NCI-H2107 (cell line): ENCODE measurements at regions not wholly inside any gene's neighbourhood (a gene's known extent, or its start where the extent isn't known, plus 50 kb on each side); places are given as distances from the start of the nearest gene placed in this dataset.
"Not testable (repeated sequence)": the region's sequence is repeated elsewhere in the genome, so short reads cannot be mapped to it uniquely, and the experiment has no call there.

Source experiments
- DNase-seq: peaks from one replicate; lab custom pipeline; 2025; lab: John Stamatoyannopoulos, UW

DNA sequence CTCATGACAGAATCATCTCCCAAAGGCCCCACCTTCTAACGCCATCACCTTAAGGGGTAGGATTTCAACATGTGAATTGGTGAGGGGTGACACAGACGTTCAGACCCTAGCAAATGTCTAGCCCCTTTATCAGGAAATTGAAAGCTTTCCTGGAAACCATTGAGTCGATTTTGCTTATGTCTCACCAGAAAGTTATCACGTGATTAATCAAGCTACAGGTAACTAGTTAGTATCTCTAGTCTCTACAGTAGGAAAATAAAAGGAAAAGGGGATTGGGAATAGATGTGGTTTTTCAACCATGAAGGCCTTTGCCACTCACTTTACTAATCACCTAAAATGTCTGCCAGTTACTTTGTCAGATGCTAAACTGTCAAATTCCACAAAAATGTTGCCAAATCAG is 1133.0 kb downstream of the PDHA2 start:
- no peak for DNase-seq

- no peak for DNase-seq
Observed at GRCh38 chr4:96974295-96974694, 1134.4 kb downstream of the PDHA2 start.

GRCh38 chr4:96983830-96984229 is 1143.9 kb downstream of the PDHA2 start:
- no peak for DNase-seq

- DNase-seq: no peak
Observed at GRCh38 chr4:96986816-96987215, 1146.9 kb downstream of the PDHA2 start.

DNA sequence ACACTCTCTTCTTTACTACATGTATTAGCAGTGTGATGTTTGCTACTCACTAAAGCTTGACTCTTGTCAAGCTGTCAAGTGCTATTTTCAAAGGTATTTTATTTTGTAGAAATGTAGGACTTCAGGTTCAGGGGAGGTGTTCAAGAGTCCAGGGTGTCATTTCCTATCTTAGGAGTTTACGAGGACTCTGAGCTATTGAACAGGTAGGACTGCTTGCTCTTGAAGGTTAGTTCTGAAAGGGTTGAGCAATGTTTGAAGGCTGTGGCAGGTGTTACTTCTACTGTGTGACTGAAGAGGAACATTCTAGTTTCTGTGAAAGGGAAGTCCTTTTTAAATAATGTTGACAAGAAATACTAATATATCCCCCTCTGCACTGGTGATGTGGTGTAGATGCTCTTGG is 1151.2 kb downstream of the PDHA2 start:
- DNase-seq: no peak

DNA sequence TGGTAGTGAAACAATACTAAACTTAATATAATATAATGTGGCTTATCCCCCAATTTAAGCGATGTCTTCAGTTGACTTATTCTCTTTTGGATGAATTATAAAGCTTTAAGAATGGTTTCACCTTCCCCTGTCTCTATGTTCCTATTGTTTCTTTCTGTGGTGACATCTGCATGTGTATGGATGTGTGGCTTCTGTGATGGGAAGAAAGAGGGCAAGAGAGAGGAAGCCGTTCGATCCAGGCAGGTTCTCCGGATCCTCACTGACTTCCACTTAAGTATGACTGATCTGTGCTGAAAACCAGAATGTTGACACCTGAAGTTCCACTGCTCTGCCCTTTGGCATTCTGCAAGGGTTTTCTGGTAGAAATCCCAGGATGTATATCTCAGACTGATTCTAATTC is 1150.8 kb downstream of the STPG2 start:
- DNase-seq: no peak

- no peak for DNase-seq
Observed at GRCh38 chr4:96993560-96993959, 1149.7 kb downstream of the STPG2 start.

DNA sequence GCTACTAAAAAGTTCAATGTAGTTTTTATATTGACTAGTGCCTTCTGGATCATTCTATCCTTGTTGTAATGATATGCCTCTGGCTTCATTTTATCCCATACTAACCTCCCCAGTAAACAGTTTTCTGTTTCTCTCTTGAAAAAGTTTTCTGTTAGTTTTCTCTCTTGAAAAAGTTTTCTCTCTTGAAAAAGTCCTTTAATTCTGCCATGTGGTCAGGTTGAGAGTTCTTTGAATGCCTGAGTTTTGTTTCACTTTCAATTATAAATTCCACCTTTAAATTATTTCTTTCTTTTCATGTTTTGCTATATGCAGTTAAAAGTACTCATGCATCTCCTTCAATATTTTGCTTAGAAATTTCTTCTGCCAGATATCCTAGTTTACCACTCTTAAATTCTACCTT is 1139.6 kb downstream of the STPG2 start:
- DNase-seq: no peak

DNA sequence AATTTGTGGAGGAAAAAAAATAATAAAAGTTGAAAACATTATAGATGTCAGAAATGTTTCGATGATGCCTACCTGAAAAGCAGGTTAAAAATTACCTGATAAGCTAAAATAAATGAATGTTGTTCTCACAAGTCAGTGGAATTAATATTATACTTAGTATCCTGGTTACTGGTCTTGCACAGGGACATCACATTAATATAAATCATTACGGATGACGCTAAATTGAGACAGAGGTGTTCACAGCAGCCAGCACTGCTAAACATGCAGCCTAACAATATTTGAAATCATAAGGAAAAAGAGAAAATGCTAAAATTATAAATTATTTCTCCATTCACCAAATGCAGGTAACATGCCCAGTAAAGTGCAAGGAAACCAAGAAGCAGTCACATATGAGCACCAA is 1130.0 kb downstream of the STPG2 start:
- DNase-seq: no peak

DNA sequence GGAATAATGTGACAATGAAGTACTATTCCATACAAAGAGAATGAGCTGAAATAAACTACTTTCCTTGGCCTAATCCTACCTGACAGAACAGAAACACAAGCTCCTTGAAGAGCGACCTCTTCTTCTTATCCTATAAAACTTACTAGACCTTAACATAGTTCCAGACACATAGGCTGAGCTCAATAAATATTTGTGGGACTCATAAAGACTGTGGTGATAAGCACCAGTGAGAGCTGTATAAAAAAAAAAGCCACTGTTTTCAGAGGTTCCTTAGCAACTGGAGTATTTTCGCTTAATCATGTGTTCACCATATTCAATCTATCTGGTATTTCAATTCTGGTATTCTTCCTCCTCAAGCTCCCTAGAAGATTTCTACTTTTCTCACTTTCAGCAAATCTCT is 1129.6 kb downstream of the STPG2 start:
- DNase-seq: no peak

GRCh38 chr4:97015301-97015700 is 1128.0 kb downstream of the STPG2 start:
- no peak for DNase-seq

- no peak for DNase-seq
Observed at GRCh38 chr4:97016186-97016907, 1126.9 kb downstream of the STPG2 start.

DNA sequence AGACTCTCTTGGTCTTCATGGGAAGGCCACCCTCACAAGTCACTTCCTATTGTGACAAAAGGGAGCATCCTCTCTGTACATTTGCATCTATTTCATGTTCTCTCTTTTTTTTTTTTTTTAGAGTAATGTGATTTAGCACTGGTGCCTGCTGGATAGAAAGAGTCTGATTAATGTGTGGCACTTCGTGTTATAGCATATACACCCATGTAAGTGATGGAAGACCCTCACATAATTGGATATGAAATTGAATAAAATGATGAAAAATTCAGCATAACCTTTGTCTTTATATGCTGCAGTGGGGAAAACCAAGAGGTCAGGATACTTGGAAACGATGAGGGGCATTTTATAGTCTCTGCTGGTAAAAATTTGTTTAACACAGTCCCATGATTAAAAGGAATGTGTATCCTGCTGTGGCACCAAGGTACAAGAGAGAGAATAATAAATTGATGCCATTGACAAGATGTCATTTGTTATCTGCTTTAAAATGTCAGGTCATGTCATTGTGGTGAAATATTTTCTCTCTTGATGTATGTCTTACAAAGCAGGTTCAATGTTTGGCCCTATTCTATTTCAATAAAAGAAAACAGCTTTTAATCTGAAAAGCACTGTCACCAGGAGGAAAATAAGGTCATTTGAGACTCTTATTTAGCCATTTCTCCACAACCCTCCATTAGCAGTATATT is 1115.4 kb downstream of the STPG2 start:
- no peak for DNase-seq

DNA sequence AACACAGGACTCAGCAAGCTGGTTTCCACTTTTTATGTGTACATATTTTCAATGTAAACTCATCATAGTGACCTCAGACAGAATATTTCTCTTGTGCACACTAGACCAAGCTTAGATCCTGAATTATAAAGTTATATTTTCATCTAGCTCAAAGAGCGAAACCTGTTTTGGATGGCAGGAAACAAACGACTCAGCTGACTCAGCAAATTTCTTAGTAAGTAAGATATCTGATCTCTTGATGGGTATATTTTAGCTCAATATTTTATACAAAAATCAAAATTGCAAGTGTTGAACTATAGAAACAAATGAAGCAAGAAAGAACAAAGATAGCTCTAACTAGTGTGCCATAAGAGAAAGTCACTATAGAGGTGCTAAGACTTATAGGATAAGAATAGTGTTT is 1114.5 kb downstream of the STPG2 start:
- DNase-seq: no peak

DNA sequence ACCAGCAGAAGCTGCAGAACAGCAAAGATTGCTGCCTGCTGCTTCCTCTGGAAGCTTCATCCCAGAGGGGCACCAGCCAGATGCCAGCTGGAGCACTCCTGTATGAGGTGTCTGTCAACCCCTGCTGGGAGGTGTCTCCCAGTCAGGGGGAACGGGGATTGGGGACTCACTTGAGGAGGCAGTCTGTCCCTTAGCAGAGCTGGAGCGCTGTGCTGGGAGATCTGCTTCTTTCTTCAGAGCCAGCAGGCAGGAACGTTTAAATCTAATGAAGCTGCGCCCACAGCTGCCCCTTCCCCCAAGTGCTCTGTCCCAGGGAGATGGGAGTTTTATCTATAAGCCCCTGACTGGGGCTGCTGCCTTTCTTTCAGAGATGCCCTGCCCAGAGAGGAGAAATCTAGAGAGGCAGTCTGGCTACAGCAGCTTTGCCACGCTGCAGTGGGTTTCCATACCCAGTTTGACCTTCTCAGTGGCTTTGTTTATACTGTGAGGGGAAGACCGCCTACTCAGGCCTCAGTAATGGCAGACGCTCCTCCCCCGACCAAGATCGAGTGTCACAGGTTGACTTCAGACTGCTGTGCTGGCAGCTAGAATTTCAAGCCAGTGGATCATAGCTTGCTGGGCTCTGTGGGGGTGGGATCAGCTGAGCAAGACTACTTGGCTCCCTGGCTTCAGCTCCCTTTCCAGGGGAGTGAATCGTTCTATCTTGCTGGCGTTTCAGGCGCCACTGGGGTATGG is 1105.7 kb downstream of the STPG2 start:
- not testable (repeated sequence) for DNase-seq

DNA sequence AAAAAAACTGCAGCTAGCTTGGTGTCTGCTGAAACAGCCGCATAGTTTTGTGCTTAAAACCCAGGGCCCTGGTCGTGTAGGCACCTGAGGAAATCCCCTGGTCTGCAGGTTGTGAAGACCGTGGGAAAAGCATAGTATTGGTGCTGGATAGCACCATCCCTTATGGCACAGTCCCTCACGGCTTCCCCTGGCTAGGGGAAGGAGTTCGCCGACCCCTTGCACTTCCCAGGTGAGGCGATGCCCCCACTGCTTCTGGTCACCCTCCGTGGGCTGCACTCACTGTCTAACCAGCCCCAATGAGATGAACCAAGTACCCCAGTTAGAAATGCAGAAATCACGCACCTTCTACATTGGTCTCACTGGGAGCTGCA is 1105.1 kb downstream of the STPG2 start:
- no peak for DNase-seq

GRCh38 chr4:97072666-97073065 is 1070.6 kb downstream of the STPG2 start:
- DNase-seq: no peak

GRCh38 chr4:97073194-97073593 is 1070.1 kb downstream of the STPG2 start:
- no peak for DNase-seq

- no peak for DNase-seq
Observed at GRCh38 chr4:97074531-97074930, 1068.7 kb downstream of the STPG2 start.

GRCh38 chr4:97081951-97082350 is 1061.3 kb downstream of the STPG2 start:
- no peak for DNase-seq

DNA sequence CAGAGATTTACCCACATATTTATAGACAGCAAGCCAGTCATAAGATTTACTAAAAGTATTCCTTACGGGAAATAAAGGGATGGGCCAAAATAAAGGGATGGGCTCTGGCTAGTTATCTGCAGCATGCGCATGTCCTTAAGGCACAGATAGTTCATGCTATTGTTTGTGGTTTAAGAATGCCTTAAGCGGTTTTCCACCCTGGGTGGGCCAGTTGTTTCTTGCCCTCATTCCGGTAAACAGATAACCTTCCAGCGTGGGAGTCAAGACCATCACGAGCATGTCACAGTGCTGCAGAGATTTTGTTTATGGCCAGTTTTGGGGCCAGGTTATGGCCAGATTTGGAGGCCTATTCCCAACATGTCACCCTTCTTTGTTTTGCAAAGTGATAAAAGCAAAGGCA is 1046.2 kb downstream of the STPG2 start:
- not testable (repeated sequence) for DNase-seq

DNA sequence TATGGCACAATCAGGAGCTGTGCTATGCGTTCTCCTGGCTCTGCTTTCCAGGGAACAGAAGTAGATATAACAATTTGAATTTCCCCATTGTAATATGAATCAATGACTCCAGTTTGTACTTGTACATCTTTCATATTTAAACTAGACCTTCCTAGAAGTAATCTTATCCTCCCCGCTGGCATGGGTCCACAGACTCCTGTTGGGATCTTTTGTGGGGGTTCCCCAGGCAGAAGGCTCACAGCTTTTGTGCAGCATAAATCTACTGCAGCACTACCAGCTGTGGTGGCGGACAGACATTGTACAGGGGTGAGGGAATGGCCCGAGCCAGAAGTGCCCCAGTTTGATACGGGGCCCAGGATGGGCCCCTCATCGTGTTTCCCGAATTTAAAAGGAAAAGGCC is 1042.1 kb downstream of the STPG2 start:
- not testable (repeated sequence) for DNase-seq

DNA sequence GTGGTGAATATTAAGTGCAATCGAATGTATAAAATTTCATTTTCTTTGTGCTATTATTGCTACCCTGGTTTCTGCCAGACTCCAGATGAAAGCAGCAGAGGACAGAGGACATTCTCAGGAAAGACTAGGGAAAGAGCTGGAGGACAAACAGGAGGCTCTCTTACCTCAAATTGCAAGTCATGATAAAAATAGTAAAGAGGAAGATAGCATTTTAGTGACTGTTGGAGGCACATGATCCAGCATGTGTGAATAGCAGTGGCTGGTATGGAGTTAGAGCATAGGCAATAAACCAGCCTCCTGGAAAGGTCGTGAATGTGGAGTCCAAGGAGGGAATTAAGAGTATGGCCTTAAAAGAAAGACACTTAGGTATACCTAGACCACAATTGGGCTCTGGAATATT is 1040.0 kb downstream of the STPG2 start:
- DNase-seq: no peak
